DOHH2 (cell line): ENCODE measurements at regions not wholly inside any gene's neighbourhood (a gene's known extent, or its start where the extent isn't known, plus 50 kb on each side); places are given as distances from the start of the nearest gene placed in this dataset.

Experiments
- H3F3A ChIP-seq: fragments of 200-600 bp; sonication (generic), shearing (Covaris generic); 2 replicates; pipeline ENCODE4 v1.6.0; 2016; ENCODE audit warnings: antibody characterized with exemption, mild to moderate bottlenecking; ENCODE audit not compliant: control insufficient read depth, insufficient read depth
- H3K27ac ChIP-seq: fragments of 200-600 bp; sonication (generic); 2 replicates; pipeline ENCODE4 v1.5.1; 2014; ENCODE audit warnings: low read depth, mild to moderate bottlenecking, low read length, moderate library complexity
- H3K27me3 ChIP-seq: fragments of 200-600 bp; sonication (generic); 2 replicates; pipeline ENCODE4 v1.6.1; 2014; ENCODE audit warnings: mild to moderate bottlenecking, low read length, mixed read lengths; ENCODE audit not compliant: control insufficient read depth
- H3K36me3 ChIP-seq: fragments of 200-600 bp; sonication (generic); 2 replicates; pipeline ENCODE4 v1.6.1; 2014; ENCODE audit warnings: mild to moderate bottlenecking, low read length, moderate library complexity, mixed read lengths; ENCODE audit not compliant: control insufficient read depth
- H3K4me1 ChIP-seq: fragments of 200-600 bp; sonication (generic); 2 replicates; pipeline ENCODE4 v1.6.1; 2014; ENCODE audit warnings: mild to moderate bottlenecking, low read length, mixed read lengths; ENCODE audit not compliant: control insufficient read depth
- H3K4me2 ChIP-seq: fragments of 200-600 bp; sonication (generic); 2 replicates; pipeline ENCODE4 v1.6.0; 2014; ENCODE audit warnings: mild to moderate bottlenecking, low read length, moderate library complexity
- H3K4me3 ChIP-seq: fragments of 200-600 bp; sonication (generic); 2 replicates; pipeline ENCODE4 v1.5.1; 2014; ENCODE audit warnings: mild to moderate bottlenecking, low read length, mixed read lengths
- H3K79me2 ChIP-seq: fragments of 200-600 bp; sonication (generic); 2 replicates; pipeline ENCODE4 v1.6.1; 2014; ENCODE audit warnings: mild to moderate bottlenecking, low read length, mixed read lengths; ENCODE audit not compliant: control insufficient read depth
- H3K9me2 ChIP-seq: fragments of 200-600 bp; sonication (generic); replicated peaks from 2 replicates; pipeline ENCODE4 v1.6.1; 2014; ENCODE audit warnings: mild to moderate bottlenecking, low read length, mixed read lengths; ENCODE audit not compliant: control insufficient read depth
- H3K9me3 ChIP-seq: fragments of 200-600 bp; sonication (generic); 2 replicates; pipeline ENCODE4 v1.6.1; 2014; ENCODE audit warnings: antibody characterized with exemption, low read length, mixed read lengths; ENCODE audit not compliant: control insufficient read depth, insufficient read depth
- H4K20me1 ChIP-seq: fragments of 200-600 bp; sonication (generic); 2 replicates; pipeline ENCODE4 v1.6.0; 2014; ENCODE audit warnings: low read depth, mild to moderate bottlenecking, antibody characterized with exemption, low read length, moderate library complexity; ENCODE audit not compliant: control insufficient read depth, insufficient read depth
- CTCF ChIP-seq: fragments of 200-600 bp; sonication (generic); IDR thresholded peaks from one replicate; pipeline ENCODE4 v1.5.1; 2014; ENCODE audit warnings: antibody characterized with exemption, mild to moderate bottlenecking, low read depth, low read length; ENCODE audit not compliant: poor library complexity, severe bottlenecking
- EZH2phosphoT487 ChIP-seq: fragments of 200-600 bp; sonication (generic); IDR thresholded peaks from 2 replicates; pipeline ENCODE4 v1.6.1; 2017; ENCODE audit warnings: borderline replicate concordance, mild to moderate bottlenecking, antibody characterized with exemption, low read length, moderate library complexity, mixed read lengths

- H3K27ac ChIP-seq, result no peak overlapping the region
- no peaks in the 10 kb centered on the region for H3K27me3 ChIP-seq
- TF ChIP-seq EZH2phosphoT487 (no peak), CTCF (no peak)
- H3K9me3 ChIP-seq, result no peaks in the 10 kb centered on the region
- no peaks in the 10 kb centered on the region for H3K79me2 ChIP-seq
- no peak overlapping the region for H3K4me2 ChIP-seq
- no peaks in the 10 kb centered on the region for H3K36me3 ChIP-seq
- no peaks in the 10 kb centered on the region for H3F3A ChIP-seq
- H4K20me1 ChIP-seq, result no peaks in the 10 kb centered on the region
- no peaks in the 10 kb centered on the region for H3K4me1 ChIP-seq
- H3K9me2 ChIP-seq, result no peaks in the 10 kb centered on the region
- H3K4me3 ChIP-seq, result no peak overlapping the region
Measured at GRCh38 chr6:1182722-1183521, 129.0 kb upstream of the FOXQ1 start.

GRCh38 chr6:1181939-1182605 lies 129.8 kb upstream of the FOXQ1 start:
- Histone ChIP-seq H3K4me1 (no peaks in the 10 kb centered on the region), H3K36me3 (no peaks in the 10 kb centered on the region), H3K9me3 (no peaks in the 10 kb centered on the region), H3F3A (no peaks in the 10 kb centered on the region), H3K79me2 (no peaks in the 10 kb centered on the region), H3K4me3 (no peak overlapping the region), H3K27ac (no peak overlapping the region), H3K4me2 (no peak overlapping the region), H3K27me3 (no peaks in the 10 kb centered on the region), H4K20me1 (no peaks in the 10 kb centered on the region), H3K9me2 (no peaks in the 10 kb centered on the region)
- TF ChIP-seq CTCF, result no peak
- TF ChIP-seq EZH2phosphoT487, result no peak

GRCh38 chr6:1179571-1180459 lies 132.1 kb upstream of the FOXQ1 start:
- H3F3A ChIP-seq, result no peaks in the 10 kb centered on the region
- H3K4me1 ChIP-seq, result no peaks in the 10 kb centered on the region
- H3K36me3 ChIP-seq, result no peaks in the 10 kb centered on the region
- H3K4me2 ChIP-seq, result no peak overlapping the region
- no peak for TF ChIP-seq EZH2phosphoT487
- no peak for TF ChIP-seq CTCF
- no peaks in the 10 kb centered on the region for H3K27me3 ChIP-seq
- no peaks in the 10 kb centered on the region for H4K20me1 ChIP-seq
- no peaks in the 10 kb centered on the region for H3K79me2 ChIP-seq
- no peaks in the 10 kb centered on the region for H3K9me2 ChIP-seq
- no peak overlapping the region for H3K27ac ChIP-seq
- no peaks in the 10 kb centered on the region for H3K9me3 ChIP-seq
- no peak overlapping the region for H3K4me3 ChIP-seq
